CD4-positive, alpha-beta T cell treated with Interleukin-4 for 4 hours (primary cell): ENCODE measurements at regions not wholly inside any gene's neighbourhood (a gene's known extent, or its start where the extent isn't known, plus 50 kb on each side); places are given as distances from the start of the nearest gene placed in this dataset.
"Not testable (repeated sequence)": the region's sequence is repeated elsewhere in the genome, so short reads cannot be mapped to it uniquely, and the experiment has no call there.

Experiments used
- DNase-seq: peaks from one replicate; pipeline ENCODE4 v3.0.0-alpha.2; 2020

DNA sequence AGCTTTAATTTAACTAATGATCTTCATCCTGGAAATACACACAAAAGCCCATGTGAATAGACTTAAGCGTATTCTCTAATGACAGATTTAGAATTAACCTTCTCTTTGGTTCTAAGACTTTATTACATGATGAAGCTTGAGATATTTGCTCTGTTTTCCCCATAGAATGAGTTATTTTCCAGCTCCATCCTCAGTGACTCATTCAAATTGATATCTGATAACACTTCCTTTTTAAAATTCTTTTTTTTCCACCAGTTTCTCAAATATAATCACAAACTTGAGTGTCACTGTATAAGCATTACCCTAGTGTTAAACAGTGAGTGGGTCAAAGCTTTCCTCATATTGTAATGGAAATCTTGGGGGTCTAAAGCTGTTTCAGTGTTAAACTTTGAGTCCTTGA lies 535.8 kb downstream of the KCNA4 start:
- no peak for DNase-seq

DNA sequence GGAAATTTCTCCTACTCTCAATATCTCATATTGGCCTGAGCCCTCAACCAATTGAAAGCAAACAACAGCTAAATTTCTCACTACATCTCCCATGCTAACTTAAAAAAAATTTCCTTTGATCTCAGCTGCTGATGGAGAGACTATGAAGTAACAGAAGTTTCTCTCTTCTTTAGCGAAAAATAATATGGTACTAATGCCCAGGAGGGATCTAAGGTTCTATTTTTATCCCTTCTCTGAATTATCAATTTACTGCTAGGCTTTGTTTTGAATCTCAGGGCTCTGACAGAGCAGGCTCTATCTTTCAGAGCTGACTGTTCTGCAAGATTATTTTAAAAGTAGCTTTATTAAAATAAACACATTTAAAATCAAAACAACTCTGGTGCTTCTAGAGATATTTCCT lies 558.6 kb downstream of the KCNA4 start:
- DNase-seq: no peak

DNA sequence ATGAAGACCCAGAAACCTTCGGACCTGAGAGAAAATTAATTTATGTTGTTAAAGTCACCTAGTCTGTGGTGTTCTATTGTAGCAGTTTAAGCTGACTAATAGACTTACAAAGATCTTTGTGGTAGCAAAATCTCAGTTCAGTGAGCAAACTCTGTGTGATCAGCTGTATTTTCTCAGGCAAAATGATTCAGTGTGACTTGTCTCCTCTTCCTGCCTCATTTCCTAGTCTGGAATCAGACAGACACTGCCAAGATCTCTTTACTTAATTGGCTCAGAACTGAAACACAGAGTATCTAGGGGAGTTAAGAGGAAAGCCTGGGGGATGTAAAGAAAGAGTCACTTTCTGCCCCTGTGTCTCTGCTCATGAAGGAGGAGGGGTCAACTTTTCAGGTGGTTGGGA lies 564.7 kb downstream of the KCNA4 start:
- no peak for DNase-seq

DNA sequence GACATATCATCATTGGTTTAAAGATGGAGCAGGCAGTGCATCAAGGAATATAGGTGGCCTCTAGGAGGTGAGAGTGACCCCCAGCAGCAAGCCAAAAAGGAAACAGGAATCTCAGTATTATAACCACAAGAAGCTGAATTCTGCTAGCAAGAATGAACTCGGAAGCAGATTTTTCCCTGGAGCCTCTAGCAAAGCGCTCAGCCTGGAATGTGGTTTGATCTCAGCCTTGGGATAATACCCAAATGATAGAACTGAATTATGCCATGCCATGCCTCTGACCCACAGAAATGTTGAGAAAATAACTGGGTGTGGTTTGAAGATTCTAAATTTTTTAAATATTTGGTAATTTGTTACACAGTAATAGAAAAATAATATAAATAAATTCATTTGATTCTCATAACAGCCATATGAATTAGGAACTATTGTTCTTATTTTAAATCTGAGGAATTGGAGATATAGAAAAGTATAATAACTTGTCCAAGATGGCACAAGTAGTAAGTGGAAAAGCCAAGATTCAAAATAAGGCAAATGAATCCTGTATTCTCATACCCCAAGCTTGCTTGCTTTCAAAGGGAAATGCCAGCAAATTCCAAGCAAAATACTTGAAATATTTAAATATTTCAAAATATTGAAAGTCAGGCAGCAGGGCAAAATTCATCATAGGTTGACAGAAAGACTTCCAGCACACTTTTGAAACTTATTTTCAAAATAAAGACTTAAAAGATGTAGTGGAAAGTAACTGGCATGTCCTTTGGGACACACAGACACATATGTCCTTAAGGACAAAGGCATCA lies 567.4 kb downstream of the KCNA4 start:
- DNase-seq: no peak

- DNase-seq: no peak
Measured at GRCh38 chr11:29448246-29448877, 568.5 kb downstream of the KCNA4 start.

DNA sequence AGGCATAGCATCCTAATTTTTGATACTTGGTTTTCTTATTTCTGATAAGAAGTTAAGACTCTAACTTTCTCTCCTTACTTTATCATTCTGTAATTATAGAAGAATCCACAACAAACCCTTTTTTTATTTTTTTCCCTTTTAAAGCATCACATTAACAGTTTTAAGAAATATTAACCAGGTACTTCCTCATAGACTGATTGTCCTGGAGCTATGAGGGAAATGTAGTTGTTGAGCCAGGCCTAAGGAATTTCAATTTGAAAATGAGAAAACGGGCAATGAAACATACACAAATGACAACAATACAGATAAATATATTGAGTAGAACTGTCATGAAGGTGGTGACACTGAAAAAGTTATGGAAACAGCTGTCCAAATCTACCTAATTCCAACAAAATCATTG lies 569.0 kb downstream of the KCNA4 start:
- DNase-seq: no peak

DNA sequence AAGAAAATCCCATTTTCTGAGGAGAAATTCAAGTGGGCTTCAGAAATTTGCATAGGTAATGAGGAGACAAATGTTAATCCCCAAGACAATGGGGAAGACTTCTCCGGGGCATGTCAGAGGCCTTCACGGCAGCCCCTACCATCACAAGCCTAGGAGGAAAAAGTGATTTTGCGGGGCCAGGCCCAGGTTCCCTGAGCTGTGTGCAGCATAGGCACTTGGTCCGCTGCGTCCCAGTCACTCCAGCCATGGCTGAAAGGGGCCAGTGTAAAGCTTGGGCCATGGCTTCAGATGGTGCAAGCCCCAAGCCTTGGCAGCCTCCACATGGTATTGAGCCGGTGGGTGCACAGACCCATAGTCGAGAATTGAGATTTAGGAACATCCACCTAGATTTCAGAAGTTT lies 570.7 kb downstream of the KCNA4 start:
- DNase-seq: no peak

DNA sequence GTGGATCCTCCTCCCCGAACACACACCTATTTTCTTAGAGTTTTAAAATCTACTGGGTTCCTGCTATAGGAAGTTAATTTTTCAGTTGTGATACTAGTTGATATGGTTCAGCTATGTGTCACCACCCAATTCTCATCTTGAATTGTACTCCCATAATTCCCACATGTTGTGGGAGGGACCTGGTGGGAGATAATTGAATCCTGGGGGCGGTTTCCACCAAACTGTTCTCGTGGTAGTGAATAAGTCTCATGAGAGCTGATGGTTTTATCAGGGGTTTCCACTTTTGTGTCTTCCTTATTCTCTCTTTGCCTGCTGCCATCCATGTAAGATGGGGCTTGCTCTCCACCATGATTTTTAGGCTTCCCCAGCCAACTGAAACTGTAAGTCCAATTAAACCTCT lies 571.6 kb downstream of the KCNA4 start:
- DNase-seq: not testable (repeated sequence)

GRCh38 chr11:29438815-29439214 lies 578.0 kb downstream of the KCNA4 start:
- no peak for DNase-seq

DNA sequence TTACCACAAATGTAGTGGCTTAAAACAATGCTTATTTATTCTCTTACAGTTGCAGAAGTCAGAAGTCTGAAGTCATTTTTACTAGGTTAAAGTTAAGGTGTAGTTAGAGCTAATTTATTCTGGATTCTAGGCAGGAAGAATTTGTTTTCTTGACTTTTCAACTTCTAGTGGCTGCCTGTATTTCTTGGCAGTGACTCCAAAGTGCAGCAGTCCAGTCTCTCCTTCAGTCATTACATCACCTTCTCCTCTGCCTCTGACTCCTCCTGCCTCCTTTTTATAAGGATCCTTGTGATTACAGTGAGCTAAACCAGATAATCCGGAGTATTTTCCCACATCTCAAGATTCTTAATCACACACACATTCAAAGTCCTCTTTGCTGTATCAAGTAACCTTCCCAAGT lies 581.4 kb downstream of the KCNA4 start:
- no peak for DNase-seq

DNA sequence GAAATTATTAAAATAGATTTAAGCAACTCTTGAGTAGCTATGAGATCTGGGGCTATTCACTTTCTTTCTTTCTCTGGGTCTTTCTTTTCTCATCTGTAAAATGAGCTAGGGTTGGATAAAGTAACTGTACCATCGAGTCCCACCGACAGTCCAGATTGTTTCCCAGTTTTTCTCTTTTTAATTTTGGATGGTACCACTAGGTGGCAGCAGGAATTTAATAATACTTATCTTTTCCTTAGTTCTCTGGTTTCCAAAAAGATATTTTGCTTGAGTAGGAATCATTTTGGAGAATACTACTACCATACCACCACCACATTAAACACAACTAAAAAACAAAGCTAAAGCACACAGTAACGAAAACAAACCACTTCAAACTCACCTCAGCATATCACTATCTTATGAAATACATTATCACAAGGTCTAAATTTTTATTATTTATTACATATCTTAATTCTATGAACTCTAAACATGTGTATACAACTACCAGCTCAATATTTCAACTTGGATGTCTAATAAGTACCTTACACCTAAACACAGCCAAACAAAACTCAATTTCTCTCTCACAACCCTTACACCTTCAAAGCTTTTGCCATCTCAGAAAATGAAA lies 584.0 kb downstream of the KCNA4 start:
- DNase-seq: no peak

DNA sequence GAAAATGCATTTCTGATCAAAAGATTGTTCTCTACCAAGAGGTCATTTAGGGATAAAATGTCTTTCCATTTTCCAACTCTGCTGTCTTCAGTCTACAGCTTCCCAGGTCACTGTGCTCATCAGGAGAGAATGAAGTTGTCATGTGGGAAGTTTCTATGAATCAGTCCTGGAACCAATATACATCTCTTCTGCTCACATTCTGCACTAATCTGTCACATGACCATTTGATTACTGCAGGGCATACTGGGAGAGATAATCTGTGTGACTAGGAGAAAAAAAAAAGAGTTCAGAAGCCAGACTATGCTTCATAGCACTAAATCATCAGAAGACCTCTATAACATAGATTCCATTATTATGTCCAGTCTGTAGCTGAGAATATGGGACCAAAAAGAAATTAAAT lies 611.5 kb downstream of the KCNA4 start:
- no peak for DNase-seq

DNA sequence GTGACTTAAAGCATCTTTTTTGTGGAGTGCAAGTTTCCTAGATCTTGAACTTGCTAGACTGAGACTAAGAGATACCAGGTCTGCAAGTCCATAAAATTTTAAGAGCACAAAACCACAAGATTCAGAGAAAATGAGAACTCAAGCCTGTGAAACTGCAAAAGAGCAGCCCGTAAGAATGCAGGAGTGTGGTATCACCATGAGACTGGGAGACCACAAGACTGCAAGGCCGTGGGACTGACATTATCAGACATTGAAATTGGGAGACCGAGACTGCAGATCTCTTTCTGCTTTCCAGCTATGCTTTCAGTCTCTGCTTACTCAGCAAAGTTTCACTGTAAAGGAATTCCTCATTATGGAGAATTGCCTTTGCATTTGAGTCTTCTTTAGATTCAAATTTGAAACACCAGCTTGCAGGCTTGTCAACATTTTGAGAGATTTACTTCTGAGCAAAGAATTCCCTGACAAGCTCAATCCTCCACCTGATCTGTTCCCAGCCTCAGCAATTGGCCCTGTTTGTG lies 621.2 kb downstream of the KCNA4 start:
- DNase-seq: no peak

- no peak for DNase-seq
Measured at GRCh38 chr11:29389793-29390192, 627.0 kb downstream of the KCNA4 start.

DNA sequence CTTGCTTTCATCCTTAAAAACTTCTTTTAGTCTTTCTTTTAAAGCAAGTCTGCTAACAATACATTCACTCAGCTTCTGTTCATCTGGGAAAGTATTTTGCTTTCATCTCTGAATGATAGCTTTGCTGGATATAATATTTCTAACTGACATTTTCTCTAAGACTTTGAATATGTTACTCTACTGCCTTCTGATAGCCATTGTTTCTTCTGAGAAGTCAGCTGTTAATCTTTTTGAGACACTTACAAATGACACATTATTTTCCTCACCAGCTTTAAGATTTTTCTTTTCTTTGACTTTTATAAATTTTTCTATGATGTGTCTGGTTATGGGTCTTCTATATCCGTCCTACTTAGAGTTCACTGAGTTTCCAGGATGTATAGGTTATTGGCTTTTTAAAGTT lies 643.1 kb downstream of the KCNA4 start:
- no peak for DNase-seq

GRCh38 chr11:29368126-29368525 lies 648.7 kb downstream of the KCNA4 start:
- no peak for DNase-seq

- DNase-seq: no peak
Measured at GRCh38 chr11:29364006-29364405, 652.8 kb downstream of the KCNA4 start.

GRCh38 chr11:29361369-29361768 lies 655.5 kb downstream of the KCNA4 start:
- no peak for DNase-seq

- no peak for DNase-seq
Measured at GRCh38 chr11:29353833-29354232, 663.0 kb downstream of the KCNA4 start.

DNA sequence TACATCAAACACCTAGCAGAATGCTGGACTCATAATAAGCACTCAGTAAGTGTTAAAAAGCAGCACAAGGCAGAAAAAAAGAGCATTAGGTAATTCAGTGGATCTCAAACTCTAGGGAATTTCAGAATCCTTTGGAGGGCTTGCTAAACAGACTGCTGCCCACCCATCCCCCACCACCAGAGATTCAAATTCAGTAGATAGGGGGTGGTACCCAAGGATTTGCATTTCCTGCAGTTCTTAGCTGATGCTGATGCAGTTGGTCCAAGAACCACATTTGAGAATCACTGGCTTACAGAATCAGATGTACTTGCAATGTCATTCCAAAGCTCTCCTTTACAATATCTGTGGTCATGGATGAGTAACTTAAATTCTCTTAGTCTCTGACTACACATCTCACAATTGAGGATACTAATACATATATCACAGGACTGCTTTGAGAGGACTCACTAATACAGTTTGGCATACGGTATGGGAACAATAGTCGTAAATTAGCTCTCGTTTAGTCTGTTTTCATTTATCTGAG lies 664.5 kb downstream of the KCNA4 start:
- DNase-seq: no peak

- DNase-seq: no peak
Measured at GRCh38 chr11:29351301-29351873, 665.4 kb downstream of the KCNA4 start.

GRCh38 chr11:29343465-29344333 lies 673.1 kb downstream of the KCNA4 start:
- peak; percentile 1 for DNase-seq
